GM10266 (cell line): ENCODE measurements at regions not wholly inside any gene's neighbourhood (a gene's known extent, or its start where the extent isn't known, plus 50 kb on each side); places are given as distances from the start of the nearest gene placed in this dataset.

Source experiments
- DNase-seq: peaks from one replicate; pipeline ENCODE4 v3.0.0; 2012; ENCODE audit errors: extremely low spot score
- TF ChIP-seq, protein P1 (sequence below): IDR thresholded peaks from 2 replicates; pipeline ENCODE4 v1.5.1; 2012; ENCODE audit warnings: mild to moderate bottlenecking, low read depth; ENCODE audit not compliant: control insufficient read depth, insufficient read depth; ENCODE audit errors: missing control alignments

DNA sequence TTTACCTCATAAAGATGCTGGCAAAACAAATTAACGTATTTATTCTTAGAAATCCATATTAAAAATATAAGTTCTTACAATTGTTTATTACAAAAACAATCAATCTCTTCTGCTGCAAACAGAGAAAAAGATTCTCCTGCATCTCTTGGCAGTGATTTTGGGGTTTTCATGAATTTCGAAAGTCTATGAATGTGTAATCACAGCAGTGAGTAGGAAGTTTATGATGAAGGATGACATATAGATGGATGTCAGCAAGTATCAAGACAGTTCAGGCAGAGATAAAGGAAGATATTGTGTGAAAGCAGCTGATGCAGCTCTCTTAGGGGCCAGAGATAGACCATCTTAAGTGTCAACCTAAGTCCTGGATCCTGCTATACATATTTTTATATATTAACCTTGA lies 196.9 kb upstream of the BANK1 start:
- TF ChIP-seq, protein P1, sequence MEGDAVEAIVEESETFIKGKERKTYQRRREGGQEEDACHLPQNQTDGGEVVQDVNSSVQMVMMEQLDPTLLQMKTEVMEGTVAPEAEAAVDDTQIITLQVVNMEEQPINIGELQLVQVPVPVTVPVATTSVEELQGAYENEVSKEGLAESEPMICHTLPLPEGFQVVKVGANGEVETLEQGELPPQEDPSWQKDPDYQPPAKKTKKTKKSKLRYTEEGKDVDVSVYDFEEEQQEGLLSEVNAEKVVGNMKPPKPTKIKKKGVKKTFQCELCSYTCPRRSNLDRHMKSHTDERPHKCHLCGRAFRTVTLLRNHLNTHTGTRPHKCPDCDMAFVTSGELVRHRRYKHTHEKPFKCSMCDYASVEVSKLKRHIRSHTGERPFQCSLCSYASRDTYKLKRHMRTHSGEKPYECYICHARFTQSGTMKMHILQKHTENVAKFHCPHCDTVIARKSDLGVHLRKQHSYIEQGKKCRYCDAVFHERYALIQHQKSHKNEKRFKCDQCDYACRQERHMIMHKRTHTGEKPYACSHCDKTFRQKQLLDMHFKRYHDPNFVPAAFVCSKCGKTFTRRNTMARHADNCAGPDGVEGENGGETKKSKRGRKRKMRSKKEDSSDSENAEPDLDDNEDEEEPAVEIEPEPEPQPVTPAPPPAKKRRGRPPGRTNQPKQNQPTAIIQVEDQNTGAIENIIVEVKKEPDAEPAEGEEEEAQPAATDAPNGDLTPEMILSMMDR = no peak

DNA sequence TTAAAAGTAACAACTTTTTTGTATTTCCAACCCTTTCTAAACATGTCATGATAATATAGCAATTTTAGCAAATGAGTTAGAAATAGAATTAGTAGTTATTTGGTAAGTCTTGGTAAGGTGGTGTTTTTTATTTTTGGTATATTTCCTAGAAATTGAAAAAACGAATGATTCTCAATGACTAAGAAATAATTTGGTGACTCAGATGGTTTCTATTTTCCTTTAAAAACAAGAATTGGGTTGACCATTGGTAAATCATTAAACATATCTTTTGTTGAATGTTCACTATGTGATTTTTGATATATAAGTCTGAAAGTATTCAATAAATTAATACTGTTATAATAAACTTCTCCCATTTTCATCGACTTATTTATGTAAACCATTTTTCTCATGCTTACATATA lies 206.2 kb upstream of the BANK1 start:
- DNase-seq = no peak
- TF ChIP-seq, protein P1 = no peak

More for the DNA sequence above, 196.9 kb upstream of the BANK1 start:
- DNase-seq = no peak

DNA sequence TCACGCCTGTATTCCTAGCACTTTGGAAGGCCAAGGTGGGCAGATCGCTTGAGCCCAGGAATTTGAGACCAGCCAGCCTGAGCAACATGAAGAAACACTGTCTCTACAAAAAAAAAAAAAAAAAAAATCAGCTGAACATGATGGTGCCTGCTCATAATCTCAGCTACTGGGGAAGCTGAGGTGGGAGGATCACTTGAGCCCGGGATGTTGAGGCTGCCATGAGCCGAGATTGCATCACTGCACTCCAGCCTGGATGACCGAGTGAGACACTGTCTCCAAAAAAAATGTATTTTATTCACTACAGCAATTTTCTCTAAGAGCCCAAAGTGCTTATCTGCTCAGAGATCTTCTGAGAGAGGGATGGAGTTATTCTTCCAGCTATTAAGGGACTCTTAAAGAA lies 215.8 kb upstream of the PPP3CA start:
- DNase-seq = no peak

DNA sequence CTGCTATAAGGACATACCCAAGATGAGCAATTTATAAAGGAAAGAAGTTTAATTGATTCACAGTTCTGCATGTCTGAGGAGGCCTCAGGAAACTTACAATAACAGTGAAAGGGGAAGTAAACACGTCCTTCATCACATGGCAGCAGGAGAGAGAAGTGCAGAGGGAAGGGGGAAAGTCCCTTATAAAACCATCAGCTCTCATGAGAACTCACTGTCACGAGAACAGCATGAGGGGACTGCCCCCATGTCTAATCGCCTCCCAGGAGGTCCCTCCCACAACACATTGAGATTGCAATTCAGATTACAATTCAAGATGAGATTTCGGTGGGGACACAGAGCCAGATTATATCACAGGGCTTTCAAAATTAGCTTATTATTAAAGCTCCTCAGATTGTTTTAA lies 209.5 kb upstream of the PPP3CA start:
- TF ChIP-seq, protein P1 = no peak
- no peak for DNase-seq

More for the DNA sequence above, 215.8 kb upstream of the PPP3CA start:
- TF ChIP-seq, protein P1 = no peak

DNA sequence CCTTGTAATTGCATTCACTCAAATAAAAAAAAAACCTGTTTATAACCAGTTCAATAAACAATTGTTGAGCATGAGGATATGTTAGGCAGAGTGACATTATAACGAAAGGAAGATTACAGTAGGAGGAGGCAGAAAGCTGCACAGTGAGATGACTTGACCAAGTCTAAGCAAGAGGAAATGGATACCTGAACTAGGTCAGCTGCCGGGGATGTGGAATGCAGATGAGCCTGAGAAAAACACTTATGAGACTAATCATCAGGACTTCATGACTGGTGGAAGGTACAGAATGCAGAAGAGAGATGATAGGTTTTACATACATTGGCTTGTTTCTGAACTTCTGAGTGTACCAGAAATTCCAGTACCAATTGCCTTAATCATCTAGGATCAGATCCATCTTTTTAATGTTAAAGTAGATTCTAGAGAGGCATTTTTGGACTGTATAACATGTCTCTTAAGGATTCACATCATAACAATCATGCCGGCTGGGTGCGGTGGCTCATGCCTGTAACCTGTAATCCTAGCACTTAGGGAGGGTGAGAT lies 208.1 kb upstream of the PPP3CA start:
- DNase-seq = no peak
- TF ChIP-seq, protein P1 = no peak

DNA sequence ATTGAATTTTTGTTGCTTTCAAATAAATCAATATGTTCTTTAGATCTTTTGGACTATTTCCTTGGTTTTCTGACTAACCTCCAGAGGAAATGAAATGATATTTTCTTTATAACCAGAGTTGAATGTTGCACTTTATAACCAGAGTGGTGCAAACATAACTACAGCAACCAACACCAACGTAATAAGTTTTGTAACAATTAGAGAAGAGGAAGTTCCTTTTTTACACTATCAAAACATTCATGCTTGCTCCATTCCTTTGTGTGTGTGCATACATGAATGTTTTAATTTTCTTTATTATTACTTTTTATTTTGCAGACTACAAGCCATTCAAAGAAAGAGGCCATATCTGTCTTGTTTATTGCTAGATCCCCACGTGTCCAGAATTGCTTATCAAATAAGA lies 193.0 kb upstream of the PPP3CA start:
- no peak for DNase-seq

DNA sequence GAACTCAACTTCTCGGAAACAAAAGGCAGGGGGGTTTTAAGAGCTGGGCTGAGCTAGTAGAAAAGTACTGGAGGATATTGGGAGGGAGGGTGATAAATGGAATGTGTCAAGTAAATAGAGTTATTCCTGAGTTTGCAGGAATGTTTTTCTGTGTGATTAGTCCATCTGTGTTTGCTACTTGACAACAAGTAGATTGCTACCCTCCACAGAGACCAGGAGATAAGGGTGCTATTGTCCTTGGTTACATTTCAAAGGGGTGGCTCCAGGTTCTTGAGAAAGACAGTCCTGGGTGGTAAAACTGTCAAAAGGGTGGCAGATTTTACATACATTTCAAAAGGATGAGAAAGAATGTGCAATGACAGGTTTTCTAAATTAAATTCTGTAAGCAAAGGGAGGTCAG lies 181.2 kb upstream of the PPP3CA start:
- TF ChIP-seq, protein P1 = no peak
- no peak for DNase-seq

More for the DNA sequence above, 193.0 kb upstream of the PPP3CA start:
- TF ChIP-seq, protein P1 = no peak
